ENCODE measurements at regions not wholly inside any gene's neighbourhood (a gene's known extent, or its start where the extent isn't known, plus 50 kb on each side); places are given as distances from the start of the nearest gene placed in this dataset.

DNA sequence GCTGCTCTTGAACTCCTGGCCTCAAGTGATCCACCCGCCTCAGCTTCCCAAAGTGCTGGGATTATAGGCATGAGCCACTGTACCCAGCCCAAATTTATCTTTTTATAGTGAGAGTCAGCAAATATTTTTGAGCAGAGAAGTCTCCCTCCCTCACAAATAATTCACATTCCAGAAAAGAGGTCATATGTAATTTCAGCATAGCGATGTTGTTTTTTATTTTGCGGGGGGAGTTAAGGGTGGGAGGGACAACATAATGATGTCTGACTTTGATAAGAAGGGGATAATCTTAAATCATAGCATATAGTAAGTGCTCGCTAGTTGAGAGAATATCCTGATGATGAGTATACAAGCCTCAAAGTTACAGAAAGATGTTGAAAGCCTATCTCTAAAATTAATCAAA is 1090.2 kb upstream of the ACVR2A start:
- H3K4me3 ChIP-seq, result no peak overlapping the region
- intact Hi-C loops (cut with DNase I), result no loop called here
- TF ChIP-seq, protein P1, sequence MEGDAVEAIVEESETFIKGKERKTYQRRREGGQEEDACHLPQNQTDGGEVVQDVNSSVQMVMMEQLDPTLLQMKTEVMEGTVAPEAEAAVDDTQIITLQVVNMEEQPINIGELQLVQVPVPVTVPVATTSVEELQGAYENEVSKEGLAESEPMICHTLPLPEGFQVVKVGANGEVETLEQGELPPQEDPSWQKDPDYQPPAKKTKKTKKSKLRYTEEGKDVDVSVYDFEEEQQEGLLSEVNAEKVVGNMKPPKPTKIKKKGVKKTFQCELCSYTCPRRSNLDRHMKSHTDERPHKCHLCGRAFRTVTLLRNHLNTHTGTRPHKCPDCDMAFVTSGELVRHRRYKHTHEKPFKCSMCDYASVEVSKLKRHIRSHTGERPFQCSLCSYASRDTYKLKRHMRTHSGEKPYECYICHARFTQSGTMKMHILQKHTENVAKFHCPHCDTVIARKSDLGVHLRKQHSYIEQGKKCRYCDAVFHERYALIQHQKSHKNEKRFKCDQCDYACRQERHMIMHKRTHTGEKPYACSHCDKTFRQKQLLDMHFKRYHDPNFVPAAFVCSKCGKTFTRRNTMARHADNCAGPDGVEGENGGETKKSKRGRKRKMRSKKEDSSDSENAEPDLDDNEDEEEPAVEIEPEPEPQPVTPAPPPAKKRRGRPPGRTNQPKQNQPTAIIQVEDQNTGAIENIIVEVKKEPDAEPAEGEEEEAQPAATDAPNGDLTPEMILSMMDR (IDR thresholded peaks at IDR 0.05), result no peak
- DNase-seq, result no peak
- no peaks in the 10 kb centered on the region for H3K27me3 ChIP-seq
- H3K27ac ChIP-seq, result no peak overlapping the region
- H3K4me1 ChIP-seq, result no peaks in the 10 kb centered on the region
- no peaks in the 10 kb centered on the region for H3K36me3 ChIP-seq
- no peaks in the 10 kb centered on the region for H3K9me3 ChIP-seq
- ATAC-seq, result no peak

DNA sequence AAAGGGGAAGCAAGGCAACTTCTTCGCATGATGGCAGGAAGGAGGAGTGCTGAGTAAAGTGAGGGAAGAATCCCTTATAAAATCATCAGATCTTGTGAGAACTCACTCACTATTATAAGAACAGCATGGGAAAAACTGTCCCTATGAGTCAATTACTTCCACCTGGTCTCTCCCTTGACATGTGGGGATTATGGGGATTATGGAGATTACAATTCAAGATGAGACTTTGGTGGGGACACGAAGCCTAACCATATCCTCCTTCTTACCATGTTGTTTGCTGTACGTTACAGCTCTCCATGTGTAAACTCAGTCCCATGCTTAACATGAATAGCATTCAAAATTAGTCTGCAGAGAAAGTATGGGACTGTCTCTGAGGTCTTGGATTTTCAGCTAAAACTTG is 1096.8 kb upstream of the ACVR2A start:
- H3K9me3 ChIP-seq, result no peaks in the 10 kb centered on the region
- no peak overlapping the region for H3K4me3 ChIP-seq
- ATAC-seq (no peak), DNase-seq (no peak)
- TF ChIP-seq, protein P1 (IDR thresholded peaks at IDR 0.05), result no peak
- intact Hi-C loops (cut with DNase I), result no loop called here
- H3K4me1 ChIP-seq, result no peaks in the 10 kb centered on the region
- H3K27ac ChIP-seq, result no peak overlapping the region
- no peaks in the 10 kb centered on the region for H3K36me3 ChIP-seq
- no peaks in the 10 kb centered on the region for H3K27me3 ChIP-seq

DNA sequence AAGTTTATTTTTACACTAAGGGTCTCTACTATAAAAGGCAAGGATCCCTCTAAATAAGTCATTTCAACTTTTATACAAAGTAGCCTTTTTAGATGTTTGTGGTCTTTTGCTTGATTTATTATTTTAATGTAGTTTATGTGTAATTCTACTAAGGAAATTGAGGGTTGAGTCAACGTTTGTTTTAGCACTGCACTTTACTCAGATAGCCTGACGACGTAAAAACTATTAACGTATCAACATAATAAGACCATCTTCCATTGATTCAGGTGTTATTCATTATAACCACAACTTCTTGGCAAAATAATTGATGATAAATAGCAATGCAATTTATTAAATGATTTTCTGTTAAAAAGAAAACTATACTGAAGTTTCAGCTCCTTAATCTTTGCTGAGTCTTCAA is 1103.6 kb upstream of the ACVR2A start:
- intact Hi-C loops (cut with DNase I), result no loop called here
- TF ChIP-seq, protein P1 (IDR thresholded peaks at IDR 0.05), result no peak
- Histone ChIP-seq H3K27me3 (no peaks in the 10 kb centered on the region), H3K9me3 (no peaks in the 10 kb centered on the region), H3K4me3 (no peak overlapping the region), H3K27ac (no peak overlapping the region), H3K36me3 (no peaks in the 10 kb centered on the region), H3K4me1 (no peaks in the 10 kb centered on the region)
- ATAC-seq (no peak), DNase-seq (no peak)

DNA sequence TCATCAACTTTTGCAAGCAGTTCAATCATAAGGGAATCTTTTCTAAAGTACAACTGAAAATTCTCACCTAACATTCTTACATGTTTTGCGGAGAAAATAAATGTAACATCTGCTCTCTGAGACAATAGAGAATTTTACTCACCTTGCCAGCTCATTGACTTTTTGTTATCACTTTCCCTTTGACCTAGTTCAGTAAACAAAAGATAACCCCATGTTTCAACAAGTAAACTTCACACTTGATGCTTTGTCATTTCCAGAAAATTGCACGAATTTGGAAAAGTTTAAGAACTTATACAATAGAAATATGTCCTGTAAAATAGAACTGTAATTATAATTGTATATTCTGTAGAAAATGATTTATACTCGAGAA is 1110.0 kb upstream of the ACVR2A start:
- Histone ChIP-seq H3K4me3 (no peak overlapping the region), H3K27ac (no peak overlapping the region), H3K9me3 (no peaks in the 10 kb centered on the region), H3K4me1 (no peaks in the 10 kb centered on the region), H3K36me3 (no peaks in the 10 kb centered on the region), H3K27me3 (no peaks in the 10 kb centered on the region)
- TF ChIP-seq, protein P1 (IDR thresholded peaks at IDR 0.05), result no peak
- intact Hi-C loops (cut with DNase I), result no loop called here
- DNase-seq (no peak), ATAC-seq (no peak)

DNA sequence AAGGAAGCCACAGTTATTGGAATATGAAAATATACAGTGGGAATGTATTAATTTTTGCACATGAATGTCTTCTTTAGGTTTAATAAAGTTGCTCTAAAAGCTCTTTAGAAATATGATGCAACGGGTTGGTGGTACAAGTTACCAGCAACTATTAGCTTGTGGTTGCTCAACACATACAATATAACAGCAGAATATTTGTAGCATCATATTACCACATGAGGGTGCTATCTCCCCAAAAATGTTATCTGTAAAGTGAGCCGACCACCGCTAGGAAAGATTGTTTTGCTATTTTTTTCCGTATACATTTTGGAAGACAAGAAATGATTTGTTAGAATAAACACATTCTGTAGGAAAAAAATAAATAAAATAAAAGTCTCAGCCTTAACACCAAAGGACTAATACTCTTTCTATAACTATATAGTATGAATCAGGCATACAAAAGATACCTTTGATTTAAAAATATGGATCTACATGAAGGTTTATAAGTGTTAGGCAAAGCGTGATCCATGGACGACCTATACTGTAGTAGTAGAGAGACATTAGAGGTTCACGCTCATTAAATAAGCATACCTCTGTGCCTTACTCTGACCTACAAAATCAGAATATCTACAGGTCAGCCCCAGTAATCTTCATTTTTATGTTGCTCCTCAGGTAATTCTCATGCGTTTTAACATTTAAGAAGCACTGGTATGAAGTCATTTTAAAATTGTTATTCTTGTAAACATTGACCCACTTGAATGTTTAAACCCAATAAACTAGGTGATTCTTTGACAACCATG is 1110.6 kb upstream of the ACVR2A start:
- Histone ChIP-seq H3K27ac (no peak overlapping the region), H3K4me3 (no peak overlapping the region), H3K27me3 (no peaks in the 10 kb centered on the region), H3K9me3 (no peaks in the 10 kb centered on the region), H3K36me3 (no peaks in the 10 kb centered on the region), H3K4me1 (no peaks in the 10 kb centered on the region)
- no peak for DNase-seq
- peak; percentile 74 for ATAC-seq
- TF ChIP-seq, protein P1 (IDR thresholded peaks at IDR 0.05), result peak; percentile 50
- intact Hi-C loops (cut with DNase I), result no loop called here

DNA sequence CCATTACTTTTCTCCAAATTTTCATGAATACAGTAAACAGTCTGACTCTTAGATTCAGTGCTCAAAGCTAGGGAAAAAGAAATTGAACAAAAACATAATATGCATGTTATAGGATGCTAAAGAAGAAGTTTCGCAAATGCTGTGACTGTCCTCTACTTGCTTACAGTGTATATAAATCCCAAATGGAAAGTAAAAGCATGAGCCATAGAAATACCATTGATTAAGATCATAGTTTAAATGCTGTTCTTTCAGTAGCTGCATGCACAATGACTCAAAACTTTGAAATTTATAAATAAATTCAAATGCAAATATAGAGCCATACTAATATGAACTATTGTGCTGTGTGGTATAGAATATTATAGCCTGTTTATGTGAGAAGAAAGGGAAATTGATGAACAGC is 1113.9 kb upstream of the ACVR2A start:
- TF ChIP-seq, protein P1 (IDR thresholded peaks at IDR 0.05), result no peak
- H3K27ac ChIP-seq, result no peak overlapping the region
- DNase-seq, result no peak
- no peak overlapping the region for H3K4me3 ChIP-seq
- no peak for ATAC-seq
- H3K27me3 ChIP-seq, result no peaks in the 10 kb centered on the region
- H3K9me3 ChIP-seq, result no peaks in the 10 kb centered on the region
- no peaks in the 10 kb centered on the region for H3K36me3 ChIP-seq
- intact Hi-C loops (cut with DNase I), result no loop called here
- H3K4me1 ChIP-seq, result no peaks in the 10 kb centered on the region
